CD4-positive, CD25-positive, alpha-beta regulatory T cell (primary cell): ENCODE measurements at regions not wholly inside any gene's neighbourhood (a gene's known extent, or its start where the extent isn't known, plus 50 kb on each side); places are given as distances from the start of the nearest gene placed in this dataset.

ENCODE experiments used
- ATAC-seq, 2 donors: fragments of 150-1000 bp; cut with Tn5 transposase; one replicate each; pipeline ENCODE4 v1.10.0; 2021; ENCODE audit warnings: low read depth in 2 of 2, moderate number of reproducible peaks in 2 of 2, moderate library complexity in 1 of 2
- DNase-seq, 3 donors: peaks; one replicate each; pipeline versions ENCODE4 v3.0.0 to v3.0.0-alpha.2; 2012 to 2022; ENCODE audit warnings: mixed read lengths in 1 of 3
- H3K27ac ChIP-seq: one replicate; pipeline ENCODE4 v1.7.0; 2013; ENCODE audit warnings: mild to moderate bottlenecking, low read length; ENCODE audit not compliant: insufficient read depth, poor library complexity, severe bottlenecking
- H3K27me3 ChIP-seq: one replicate; pipeline ENCODE4 v1.7.0; 2013; ENCODE audit warnings: low read length; ENCODE audit not compliant: control insufficient read depth, insufficient read depth
- H3K36me3 ChIP-seq: one replicate; pipeline ENCODE4 v1.7.0; 2013; ENCODE audit warnings: mild to moderate bottlenecking, low read length, moderate library complexity; ENCODE audit not compliant: control insufficient read depth, insufficient read depth
- H3K4me1 ChIP-seq: 2 replicates; pipeline ENCODE4 v1.7.0; 2013; ENCODE audit warnings: mild to moderate bottlenecking, low read length; ENCODE audit not compliant: insufficient read depth, control insufficient read depth, poor library complexity, severe bottlenecking
- H3K4me3 ChIP-seq: one replicate; pipeline ENCODE4 v1.7.0; 2013; ENCODE audit warnings: low read depth, mild to moderate bottlenecking, low read length, moderate library complexity
- H3K9me3 ChIP-seq, 2 experiments: 1 replicate in 1 of 2; 2 replicates in 1 of 2; pipeline ENCODE4 v1.7.0; 2013; ENCODE audit warnings: low read length in 2 of 2, mild to moderate bottlenecking in 1 of 2, moderate library complexity in 1 of 2; ENCODE audit not compliant: control insufficient read depth in 2 of 2
- H3K27ac Mint-ChIP-seq, 3 donors: one replicate each; pipeline ENCODE4 v1.8.0; 2020 to 2022; ENCODE audit warnings: mild to moderate bottlenecking in 3 of 3, mixed read lengths in 3 of 3, moderate library complexity in 2 of 3
- H3K27me3 Mint-ChIP-seq: one replicate; pipeline ENCODE4 v1.8.0; 2022; ENCODE audit warnings: mild to moderate bottlenecking, mixed read lengths
- H3K36me3 Mint-ChIP-seq: one replicate; pipeline ENCODE4 v1.8.0; 2020; ENCODE audit warnings: mixed read lengths
- H3K4me1 Mint-ChIP-seq, 4 donors: one replicate each; pipeline ENCODE4 v1.8.0; 2020 to 2022; ENCODE audit warnings: mixed read lengths in 4 of 4, mild to moderate bottlenecking in 1 of 4
- H3K4me3 Mint-ChIP-seq, 4 donors: one replicate each; pipeline ENCODE4 v1.8.0; 2020 to 2022; ENCODE audit warnings: mild to moderate bottlenecking in 4 of 4, mixed read lengths in 4 of 4, moderate library complexity in 3 of 4
- H3K9me3 Mint-ChIP-seq, 7 donors: one replicate each; pipeline ENCODE4 v1.8.0; 2020 to 2022; ENCODE audit warnings: mixed read lengths in 7 of 7, mild to moderate bottlenecking in 3 of 7, moderate library complexity in 2 of 7

GRCh38 chr15:47496343-47497185 lies 220.7 kb upstream of the SEMA6D start:
- H3K27me3 Mint-ChIP-seq: no peaks in the 10 kb centered on the region
- H3K4me3 Mint-ChIP-seq: no peak overlapping the region
- no peaks in the 10 kb centered on the region for H3K4me1 Mint-ChIP-seq
- DNase-seq: no peak
- H3K27ac ChIP-seq: no peak overlapping the region
- H3K27ac Mint-ChIP-seq: no peak overlapping the region
- no peaks in the 10 kb centered on the region for H3K9me3 ChIP-seq
- ATAC-seq: no peak
- no peaks in the 10 kb centered on the region for H3K27me3 ChIP-seq
- no peak overlapping the region for H3K4me3 ChIP-seq
- no peaks in the 10 kb centered on the region for H3K36me3 Mint-ChIP-seq
- H3K9me3 Mint-ChIP-seq: peaks cover 0 to 3% (median 0%) of the 10 kb centered on the region in 7 donors
- no peaks in the 10 kb centered on the region for H3K36me3 ChIP-seq
- H3K4me1 ChIP-seq: no peaks in the 10 kb centered on the region

GRCh38 chr15:47500842-47501241 lies 216.5 kb upstream of the SEMA6D start:
- Mint-ChIP-seq H3K4me1 (no peaks in the 10 kb centered on the region), H3K36me3 (no peaks in the 10 kb centered on the region), H3K4me3 (no peak overlapping the region), H3K27me3 (no peaks in the 10 kb centered on the region), H3K9me3 (peaks cover 0 to 7% (median 0%) of the 10 kb centered on the region in 7 donors), H3K27ac (no peak overlapping the region)
- ATAC-seq (no peak), DNase-seq (no peak)
- no peak overlapping the region for H3K27ac ChIP-seq
- H3K27me3 ChIP-seq: no peaks in the 10 kb centered on the region
- no peak overlapping the region for H3K4me3 ChIP-seq
- no peaks in the 10 kb centered on the region for H3K9me3 ChIP-seq
- H3K36me3 ChIP-seq: no peaks in the 10 kb centered on the region
- H3K4me1 ChIP-seq: no peaks in the 10 kb centered on the region

- no peak for DNase-seq
- no peak overlapping the region for H3K27ac Mint-ChIP-seq
- Histone ChIP-seq H3K9me3 (no peaks in the 10 kb centered on the region), H3K4me3 (no peak overlapping the region), H3K4me1 (no peaks in the 10 kb centered on the region), H3K27ac (no peak overlapping the region), H3K27me3 (no peaks in the 10 kb centered on the region), H3K36me3 (no peaks in the 10 kb centered on the region)
- H3K27me3 Mint-ChIP-seq: no peaks in the 10 kb centered on the region
- no peak overlapping the region for H3K4me3 Mint-ChIP-seq
- no peak for ATAC-seq
- peaks cover 0 to 7% (median 0%) of the 10 kb centered on the region in 7 donors for H3K9me3 Mint-ChIP-seq
- H3K4me1 Mint-ChIP-seq: no peaks in the 10 kb centered on the region
- no peaks in the 10 kb centered on the region for H3K36me3 Mint-ChIP-seq
These were observed 215.3 kb upstream of the SEMA6D start for GRCh38 chr15:47502041-47502440.

- no peak for ATAC-seq
- H3K27ac ChIP-seq: no peak overlapping the region
These were observed 213.4 kb upstream of the SEMA6D start for GRCh38 chr15:47503876-47504275.

GRCh38 chr15:47504624-47505256 lies 212.6 kb upstream of the SEMA6D start:
- Histone ChIP-seq H3K9me3 (no peaks in the 10 kb centered on the region), H3K4me1 (no peaks in the 10 kb centered on the region), H3K4me3 (no peak overlapping the region), H3K27me3 (no peaks in the 10 kb centered on the region), H3K36me3 (no peaks in the 10 kb centered on the region), H3K27ac (no peak overlapping the region)
- Mint-ChIP-seq H3K4me3 (no peak overlapping the region), H3K4me1 (no peaks in the 10 kb centered on the region), H3K9me3 (peaks cover 0 to 7% (median 3%) of the 10 kb centered on the region in 7 donors), H3K27ac (no peak overlapping the region), H3K27me3 (no peaks in the 10 kb centered on the region), H3K36me3 (no peaks in the 10 kb centered on the region)
- DNase-seq (no peak), ATAC-seq (no peak)

More at GRCh38 chr15:47503876-47504275, 213.4 kb upstream of the SEMA6D start:
- no peak for DNase-seq
- no peaks in the 10 kb centered on the region for H3K9me3 ChIP-seq
- Mint-ChIP-seq H3K4me3 (no peak overlapping the region), H3K4me1 (no peaks in the 10 kb centered on the region), H3K9me3 (peaks cover 0 to 7% (median 0%) of the 10 kb centered on the region in 7 donors), H3K36me3 (no peaks in the 10 kb centered on the region), H3K27me3 (no peaks in the 10 kb centered on the region), H3K27ac (no peak overlapping the region)
- H3K4me1 ChIP-seq: no peaks in the 10 kb centered on the region
- H3K4me3 ChIP-seq: no peak overlapping the region
- no peaks in the 10 kb centered on the region for H3K36me3 ChIP-seq
- no peaks in the 10 kb centered on the region for H3K27me3 ChIP-seq

GRCh38 chr15:47505712-47506328 lies 211.5 kb upstream of the SEMA6D start:
- DNase-seq (no peak), ATAC-seq (no peak)
- H3K9me3 ChIP-seq: no peaks in the 10 kb centered on the region
- Mint-ChIP-seq H3K36me3 (no peaks in the 10 kb centered on the region), H3K9me3 (peaks cover 0 to 6% (median 2%) of the 10 kb centered on the region in 7 donors), H3K27ac (no peak overlapping the region), H3K4me3 (no peak overlapping the region), H3K27me3 (no peaks in the 10 kb centered on the region), H3K4me1 (no peaks in the 10 kb centered on the region)
- no peaks in the 10 kb centered on the region for H3K4me1 ChIP-seq
- no peaks in the 10 kb centered on the region for H3K36me3 ChIP-seq
- H3K27me3 ChIP-seq: no peaks in the 10 kb centered on the region
- H3K27ac ChIP-seq: no peak overlapping the region
- H3K4me3 ChIP-seq: no peak overlapping the region

- no peak overlapping the region for H3K4me3 ChIP-seq
- no peaks in the 10 kb centered on the region for H3K36me3 ChIP-seq
- no peak overlapping the region for H3K27ac ChIP-seq
- no peak overlapping the region for H3K27ac Mint-ChIP-seq
- no peak overlapping the region for H3K4me3 Mint-ChIP-seq
- no peaks in the 10 kb centered on the region for H3K9me3 ChIP-seq
- no peaks in the 10 kb centered on the region for H3K4me1 ChIP-seq
- no peak for ATAC-seq
- peaks cover 0 to 9% (median 2%) of the 10 kb centered on the region in 7 donors for H3K9me3 Mint-ChIP-seq
- no peaks in the 10 kb centered on the region for H3K27me3 ChIP-seq
- H3K4me1 Mint-ChIP-seq: no peaks in the 10 kb centered on the region
- DNase-seq: no peak
- no peaks in the 10 kb centered on the region for H3K36me3 Mint-ChIP-seq
- H3K27me3 Mint-ChIP-seq: no peaks in the 10 kb centered on the region
These were observed 210.8 kb upstream of the SEMA6D start for GRCh38 chr15:47506329-47507100.
